GM12892 (cell line): ENCODE measurements at regions not wholly inside any gene's neighbourhood (a gene's known extent, or its start where the extent isn't known, plus 50 kb on each side); places are given as distances from the start of the nearest gene placed in this dataset.

Source experiments
- POLR2A ChIP-seq: IDR thresholded peaks from 2 replicates; pipeline ENCODE4 v1.6.1; 2011; ENCODE audit warnings: low read depth, low read length, control low read depth
- POLR2AphosphoS5 ChIP-seq: IDR thresholded peaks from 2 replicates; pipeline ENCODE4 v1.6.1; 2011; ENCODE audit warnings: low read depth, low read length, control low read depth
- TAF1 ChIP-seq: IDR thresholded peaks from 2 replicates; pipeline ENCODE4 v1.6.1; 2011; ENCODE audit warnings: low read depth, mild to moderate bottlenecking, control low read depth, low read length, borderline replicate concordance

DNA sequence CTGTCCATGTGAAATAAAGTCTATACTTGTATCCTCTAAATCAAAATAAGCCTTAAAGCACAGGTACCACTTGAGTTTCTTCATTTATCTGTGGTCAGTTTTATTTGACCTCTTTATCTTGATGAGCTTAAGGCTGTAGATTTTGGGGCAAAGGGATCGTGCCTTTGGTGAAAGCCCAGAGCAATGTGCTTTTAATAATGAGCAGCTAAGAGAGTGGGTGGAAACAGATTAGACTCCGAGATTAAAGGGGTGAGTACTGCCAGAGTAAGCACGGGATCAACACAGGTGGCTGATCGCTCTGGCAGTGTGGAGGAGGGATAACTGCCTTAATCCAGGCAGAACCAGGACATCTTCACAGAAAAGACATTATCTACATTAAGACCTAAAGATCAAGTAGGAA, 280.4 kb downstream of the TDRD15 start:
- TF ChIP-seq POLR2A (no peak), TAF1 (no peak), POLR2AphosphoS5 (no peak)
